Spleen (tissue), 11 donors: ENCODE measurements at regions not wholly inside any gene's neighbourhood (a gene's known extent, or its start where the extent isn't known, plus 50 kb on each side); places are given as distances from the start of the nearest gene placed in this dataset.

Experiments used
- DNase-seq: peaks from one replicate; pipeline ENCODE4 v3.0.0-alpha.2; 2020
- H3K27ac ChIP-seq, 8 donors: fragments of 200-600 bp; sonication (generic) in 7 of 8; 1 replicate in 4 of 8; 2 replicates in 4 of 8; pipeline versions ENCODE4 v1.5.0 to v1.8.0; 2016 to 2021; ENCODE audit warnings: inconsistent platforms in 4 of 8, mild to moderate bottlenecking in 4 of 8, moderate library complexity in 1 of 8
- H3K27me3 ChIP-seq, 7 donors: fragments of 200-600 bp; sonication (generic) in 6 of 7; replicated peaks in 1 of 7; 1 replicate in 4 of 7; 2 replicates in 3 of 7; pipeline versions ENCODE4 v1.5.0 to v1.8.0; 2016 to 2021; ENCODE audit warnings: inconsistent platforms in 3 of 7, mild to moderate bottlenecking in 1 of 7
- H3K36me3 ChIP-seq, 6 donors: fragments of 200-600 bp; sonication (generic) in 5 of 6; 1 replicate in 4 of 6; 2 replicates in 2 of 6; pipeline versions ENCODE4 v1.5.0 to v1.8.0; 2016 to 2021; ENCODE audit warnings: inconsistent platforms in 2 of 6
- H3K4me1 ChIP-seq, 6 donors: fragments of 200-600 bp; sonication (generic) in 5 of 6; 1 replicate in 3 of 6; 2 replicates in 3 of 6; pipeline versions ENCODE4 v1.5.0 to v1.8.0; 2016 to 2021; ENCODE audit warnings: inconsistent platforms in 3 of 6
- H3K4me3 ChIP-seq, 8 donors: fragments of 200-600 bp; sonication (generic) in 7 of 8; 1 replicate in 4 of 8; 2 replicates in 4 of 8; pipeline versions ENCODE4 v1.5.0 to v1.8.0; 2016 to 2021; ENCODE audit warnings: inconsistent platforms in 4 of 8, mild to moderate bottlenecking in 4 of 8, moderate library complexity in 2 of 8
- H3K9me3 ChIP-seq, 8 donors: fragments of 200-600 bp; sonication (generic) in 7 of 8; 1 replicate in 4 of 8; 2 replicates in 4 of 8; pipeline versions ENCODE4 v1.5.0 to v1.8.0; 2016 to 2021; ENCODE audit warnings: inconsistent platforms in 4 of 8
- POLR2A ChIP-seq, 3 donors: fragments of 450-650 bp; IDR thresholded peaks; one replicate each; pipeline ENCODE4 v1.5.1; 2017; ENCODE audit warnings: antibody characterized with exemption in 3 of 3, mild to moderate bottlenecking in 1 of 3
- POLR2AphosphoS5 ChIP-seq, 3 donors: sonication (generic); formaldehyde crosslinking; IDR thresholded peaks; one replicate each; pipeline ENCODE4 v1.5.1; 2017; ENCODE audit warnings: antibody characterized with exemption in 3 of 3
- WGBS, 5 donors: extraction: QIAGEN DNeasy Blood & Tissue Kit in 3 of 5; methylation state at CpG; one replicate each; pipeline versions ENCODE4 v1.1.5 to v1.1.7; 2013 to 2018; 5-methylcytosine and 5-hydroxymethylcytosine counted together
- intact Hi-C: fragments of 100-400 bp; cut with DNase I; formaldehyde crosslinking; loops from one replicate; pipeline ENCODE4 v1.15.0; 2023; ENCODE audit warnings: low total_unique reads
- TF ChIP-seq, protein P1 (sequence below), 11 experiments: fragments of 200-600 bp in 7 of 11; fragments of 450-650 bp in 4 of 11; sonication (generic) in 4 of 11; IDR thresholded peaks in 8 of 11; conservative IDR thresholded peaks in 3 of 11; 1 replicate in 7 of 11; 2 replicates in 4 of 11; pipeline versions ENCODE4 v1.4.0 to v1.8.0; 2016 to 2021; ENCODE audit warnings: antibody characterized with exemption in 11 of 11, inconsistent platforms in 4 of 11, mild to moderate bottlenecking in 1 of 11
- donor health status: healthy with polysubstance abuse.
- donor health status: DM: no; HTN: no; CAD: no; lungs with moderate emphysema.
- donor health status: DM: no; HTN: no; CAD: no.
- donor health status: Bipolar disorder and iron deficiency.
- donor health status: healthy.
- donor health status: DM: no; HTN: no; CAD: no.
- donor health status: DM: yes; HTN: yes; CAD: no.

- intact Hi-C loops, result no loop called here
- Histone ChIP-seq H3K9me3 (peaks cover 0 to 2% (median 0%) of the 10 kb centered on the region in 8 donors), H3K4me3 (no peak overlapping the region), H3K27me3 (peaks cover 0 to 40% (median 0%) of the 10 kb centered on the region in 7 donors), H3K4me1 (peaks cover 3 to 31% (median 15%) of the 10 kb centered on the region in 6 donors), H3K27ac (no peak overlapping the region), H3K36me3 (no peaks in the 10 kb centered on the region)
- WGBS, 5 donors, result 66 to 90% (median 73%) methylated on average over 1 of the region's 1 CpG
- no peak for DNase-seq
- TF ChIP-seq POLR2AphosphoS5 (IDR thresholded peaks at IDR 0.05) (no peak), POLR2A (IDR thresholded peaks at IDR 0.05) (no peak)
- TF ChIP-seq, protein P1, sequence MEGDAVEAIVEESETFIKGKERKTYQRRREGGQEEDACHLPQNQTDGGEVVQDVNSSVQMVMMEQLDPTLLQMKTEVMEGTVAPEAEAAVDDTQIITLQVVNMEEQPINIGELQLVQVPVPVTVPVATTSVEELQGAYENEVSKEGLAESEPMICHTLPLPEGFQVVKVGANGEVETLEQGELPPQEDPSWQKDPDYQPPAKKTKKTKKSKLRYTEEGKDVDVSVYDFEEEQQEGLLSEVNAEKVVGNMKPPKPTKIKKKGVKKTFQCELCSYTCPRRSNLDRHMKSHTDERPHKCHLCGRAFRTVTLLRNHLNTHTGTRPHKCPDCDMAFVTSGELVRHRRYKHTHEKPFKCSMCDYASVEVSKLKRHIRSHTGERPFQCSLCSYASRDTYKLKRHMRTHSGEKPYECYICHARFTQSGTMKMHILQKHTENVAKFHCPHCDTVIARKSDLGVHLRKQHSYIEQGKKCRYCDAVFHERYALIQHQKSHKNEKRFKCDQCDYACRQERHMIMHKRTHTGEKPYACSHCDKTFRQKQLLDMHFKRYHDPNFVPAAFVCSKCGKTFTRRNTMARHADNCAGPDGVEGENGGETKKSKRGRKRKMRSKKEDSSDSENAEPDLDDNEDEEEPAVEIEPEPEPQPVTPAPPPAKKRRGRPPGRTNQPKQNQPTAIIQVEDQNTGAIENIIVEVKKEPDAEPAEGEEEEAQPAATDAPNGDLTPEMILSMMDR (IDR thresholded peaks at IDR 0.05 in 8 of 11, conservative IDR thresholded peaks at IDR 0.05 in 3 of 11), result no peak
These were observed 280.7 kb upstream of the NR2F2 start for GRCh38 chr15:96049766-96050165.

GRCh38 chr15:96051598-96051997 is 278.9 kb upstream of the NR2F2 start:
- no peak overlapping the region for H3K4me3 ChIP-seq
- DNase-seq, result no peak
- H3K27ac ChIP-seq, result no peak overlapping the region
- intact Hi-C loops, result no loop called here
- H3K4me1 ChIP-seq, result peaks cover 3 to 31% (median 15%) of the 10 kb centered on the region in 6 donors
- H3K9me3 ChIP-seq, result peaks cover 0 to 2% (median 0%) of the 10 kb centered on the region in 8 donors
- no peaks in the 10 kb centered on the region for H3K36me3 ChIP-seq
- no peak for TF ChIP-seq POLR2A (IDR thresholded peaks at IDR 0.05)
- no peak for TF ChIP-seq POLR2AphosphoS5 (IDR thresholded peaks at IDR 0.05)
- TF ChIP-seq, protein P1 (IDR thresholded peaks at IDR 0.05 in 8 of 11, conservative IDR thresholded peaks at IDR 0.05 in 3 of 11), result no peak
- 80 to 90% (median 89%) methylated on average over 2 of the region's 2 CpGs for WGBS, 5 donors
- peaks cover 0 to 42% (median 0%) of the 10 kb centered on the region in 7 donors for H3K27me3 ChIP-seq

DNA sequence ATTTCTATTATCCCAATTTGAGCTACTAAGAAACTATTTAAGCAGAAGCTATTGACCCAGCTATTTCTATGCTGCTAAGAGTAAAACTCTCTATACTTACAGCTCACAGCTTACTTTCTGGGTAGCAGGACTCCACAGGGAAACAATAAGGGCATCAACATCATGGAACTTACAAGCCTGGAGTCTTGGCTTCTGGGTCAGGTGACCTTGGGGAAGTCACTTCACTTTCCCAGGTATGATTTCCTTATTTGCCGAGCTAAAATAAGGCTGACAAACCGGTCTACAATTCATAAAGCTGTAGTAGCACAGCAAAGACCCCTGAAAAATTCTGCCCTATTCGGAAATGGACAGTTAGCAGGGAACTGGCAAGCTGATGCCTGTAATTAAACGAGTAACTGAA is 278.3 kb upstream of the NR2F2 start:
- Histone ChIP-seq H3K9me3 (peaks cover 0 to 2% (median 0%) of the 10 kb centered on the region in 8 donors), H3K27me3 (peaks cover 0 to 42% (median 0%) of the 10 kb centered on the region in 7 donors)
- 55 to 72% (median 70%) methylated on average over 4 of the region's 4 CpGs for WGBS, 5 donors

DNA sequence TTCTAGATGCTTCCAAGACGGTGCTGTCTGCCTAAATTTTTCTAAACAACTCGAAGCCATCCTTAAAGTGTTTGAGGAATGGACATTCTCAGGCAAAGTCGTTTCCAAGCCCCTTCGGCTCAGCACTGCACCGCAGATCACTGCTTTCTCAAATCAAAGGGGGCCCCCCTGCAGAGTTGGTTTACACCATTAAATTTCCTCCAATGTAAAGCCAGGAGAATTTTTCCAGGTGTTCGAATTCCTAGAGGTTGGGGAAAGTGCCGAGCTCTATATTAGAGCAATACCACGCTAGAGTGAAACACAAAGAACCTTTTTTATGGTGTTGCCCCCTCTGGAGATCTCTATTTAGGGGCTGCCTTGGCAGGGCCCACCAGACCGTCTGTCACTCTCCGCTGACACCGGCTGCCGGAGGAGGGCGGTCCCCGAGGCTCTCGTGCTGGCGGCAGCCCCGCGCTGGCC is 277.9 kb upstream of the NR2F2 start:
- intact Hi-C loops, result no loop called here
- H3K27ac ChIP-seq, result no peak overlapping the region
- peaks cover 0 to 2% (median 0%) of the 10 kb centered on the region in 8 donors for H3K9me3 ChIP-seq
- peaks cover 3 to 21% (median 14%) of the 10 kb centered on the region in 6 donors for H3K4me1 ChIP-seq
- peak overlapping the region in 5 of 8 donors; percentile 3 to 59 (median 26) for H3K4me3 ChIP-seq
- DNase-seq, result no peak
- TF ChIP-seq POLR2AphosphoS5 (IDR thresholded peaks at IDR 0.05) (no peak), POLR2A (IDR thresholded peaks at IDR 0.05) (no peak)
- TF ChIP-seq, protein P1 (IDR thresholded peaks at IDR 0.05 in 8 of 11, conservative IDR thresholded peaks at IDR 0.05 in 3 of 11), result no peak
- no peaks in the 10 kb centered on the region for H3K36me3 ChIP-seq
- WGBS, 5 donors, result 24 to 51% (median 31%) methylated on average over 16 to 18 of the region's 18 CpGs
- H3K27me3 ChIP-seq, result peaks cover 0 to 38% (median 0%) of the 10 kb centered on the region in 7 donors

More for the DNA sequence above, 278.3 kb upstream of the NR2F2 start:
- H3K36me3 ChIP-seq, result no peaks in the 10 kb centered on the region
- TF ChIP-seq, protein P1 (IDR thresholded peaks at IDR 0.05 in 8 of 11, conservative IDR thresholded peaks at IDR 0.05 in 3 of 11), result no peak
- no peak for TF ChIP-seq POLR2AphosphoS5 (IDR thresholded peaks at IDR 0.05)
- intact Hi-C loops, result no loop called here
- no peak overlapping the region for H3K27ac ChIP-seq
- no peak for DNase-seq
- H3K4me3 ChIP-seq, result no peak overlapping the region
- peaks cover 3 to 25% (median 15%) of the 10 kb centered on the region in 6 donors for H3K4me1 ChIP-seq
